Heart left ventricle (tissue), 16 donors: ENCODE measurements at regions not wholly inside any gene's neighbourhood (a gene's known extent, or its start where the extent isn't known, plus 50 kb on each side); places are given as distances from the start of the nearest gene placed in this dataset.

ENCODE experiments used
- ATAC-seq, 4 donors: fragments of 200-7000 bp; cut with Tn5 transposase; one replicate each; pipeline ENCODE4 v1.9.1; 2020 to 2022; ENCODE audit warnings: moderate library complexity in 4 of 4, mild to moderate bottlenecking in 3 of 4, moderate number of reproducible peaks in 1 of 4
- DNase-seq, 5 donors: peaks; one replicate each; pipeline ENCODE4 v3.0.0-alpha.2; 2020
- H3K27ac ChIP-seq, 12 donors: fragments of 200-600 bp; sonication (generic) in 4 of 12; one replicate each; pipeline versions ENCODE4 v1.5.0 to v1.8.0; 2016 to 2022; ENCODE audit warnings: mild to moderate bottlenecking in 2 of 12
- H3K27me3 ChIP-seq, 9 donors: fragments of 200-600 bp; sonication (generic) in 2 of 9; one replicate each; pipeline versions ENCODE4 v1.5.1 to v1.8.0; 2016 to 2022; ENCODE audit warnings: mild to moderate bottlenecking in 3 of 9
- H3K36me3 ChIP-seq, 9 donors: fragments of 200-600 bp; sonication (generic) in 2 of 9; one replicate each; pipeline versions ENCODE4 v1.5.0 to v1.8.0; 2018 to 2022; ENCODE audit warnings: mild to moderate bottlenecking in 2 of 9
- H3K4me1 ChIP-seq, 12 donors: fragments of 200-600 bp; sonication (generic) in 4 of 12; one replicate each; pipeline versions ENCODE4 v1.5.0 to v1.8.0; 2016 to 2022; ENCODE audit warnings: mild to moderate bottlenecking in 3 of 12
- H3K4me3 ChIP-seq, 12 donors: fragments of 200-600 bp; sonication (generic) in 4 of 12; one replicate each; pipeline versions ENCODE4 v1.5.0 to v1.8.0; 2017 to 2022; ENCODE audit warnings: mild to moderate bottlenecking in 9 of 12, moderate library complexity in 4 of 12
- H3K9me3 ChIP-seq, 12 donors: fragments of 200-600 bp; sonication (generic) in 4 of 12; one replicate each; pipeline versions ENCODE4 v1.5.0 to v1.8.0; 2016 to 2022; ENCODE audit warnings: mild to moderate bottlenecking in 1 of 12
- CTCF ChIP-seq, 12 donors: fragments of 200-600 bp; sonication (generic) in 4 of 12; IDR thresholded peaks; one replicate each; pipeline versions ENCODE4 v1.5.0 to v1.8.0; 2018 to 2022; ENCODE audit warnings: antibody characterized with exemption in 12 of 12, mild to moderate bottlenecking in 5 of 12
- POLR2A ChIP-seq, 2 donors: fragments of 450-650 bp; IDR thresholded peaks; one replicate each; pipeline ENCODE4 v1.6.1; 2017; ENCODE audit warnings: antibody characterized with exemption in 2 of 2, mild to moderate bottlenecking in 2 of 2, moderate library complexity in 2 of 2
- WGBS, 4 donors: extraction: QIAGEN DNeasy Blood & Tissue Kit in 2 of 4; methylation state at CpG; one replicate each; pipeline versions ENCODE4 v1.1.5 to v1.1.7; 2013 to 2018; 5-methylcytosine and 5-hydroxymethylcytosine counted together
- intact Hi-C, 10 donors: fragments of 100-400 bp; cut with DNase I; formaldehyde crosslinking; loops; one replicate each; pipeline versions ENCODE4 v1.11.1 to v1.14.2; 2022
- donor health status: ischemic (EF 13 %, LVEDD 7.1; RV severe dilation, severe dysfunction).
- donor health status: healthy with polysubstance abuse.
- donor health status: DM: no; HTN: yes; CAD: no.
- donor health status: DM: no; HTN: no; CAD: no.
- donor health status: ischemic (EF 25% LVEDD 6.9; RV normal size, moderate dysfunction).
- donor health status: ischemic (EF 25% LVEDD 5.7; RV mildly dilated, moderate dysfunction).
- donor health status: healthy.
- donor health status: DM: yes; HTN: yes; CAD: no.
- donor health status: ischemic (EF 35%, LVEDD 5.7; RV mildly dilated, moderate dysfunction).
- donor health status: nonischemic (EF 11% LVEDD 7.7; RV severe dilation, severe dysfunction).
- donor health status: DM: yes; HTN: yes; CAD: no.
- donor health status: PGD.
- donor health status: ischemic (EF 29% LVEDD 5.4; RV normal size, mild dysfunction).
- donor health status: nonischemic (EF 23%, LVEDD 6.1; RV moderate dilation, normal function).

DNA sequence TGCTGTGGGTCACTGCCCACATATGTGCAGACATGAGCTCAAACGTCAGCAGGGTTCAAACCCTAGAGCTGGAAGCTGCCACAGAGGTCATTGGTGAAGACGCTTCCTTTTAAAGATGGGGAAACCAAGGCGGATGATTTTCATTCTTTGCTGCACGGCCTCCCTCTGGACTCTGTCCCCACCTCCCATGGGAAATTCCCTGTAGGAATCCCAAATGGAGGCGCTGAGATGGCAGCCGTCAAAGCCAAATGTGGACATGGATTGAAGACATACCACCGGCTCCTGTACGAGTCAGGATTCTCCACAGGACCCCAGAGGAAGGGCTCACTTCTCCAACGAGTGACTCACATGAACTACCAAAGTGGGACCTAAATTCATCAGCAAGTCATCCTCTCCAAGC is 286.4 kb downstream of the CRLF2 start:
- H3K4me3 ChIP-seq, result no peak overlapping the region
- H3K9me3 ChIP-seq, result peaks cover 0 to 5% (median 0%) of the 10 kb centered on the region in 12 donors
- H3K27me3 ChIP-seq, result no peaks in the 10 kb centered on the region
- H3K4me1 ChIP-seq, result no peaks in the 10 kb centered on the region
- no peak for ATAC-seq
- no peaks in the 10 kb centered on the region for H3K36me3 ChIP-seq
- DNase-seq, result no peak
- intact Hi-C loops, result no loop called here
- no peak for TF ChIP-seq POLR2A (IDR thresholded peaks at IDR 0.05)
- TF ChIP-seq CTCF (IDR thresholded peaks at IDR 0.05), result no peak
- no peak overlapping the region for H3K27ac ChIP-seq
- 77 to 87% (median 83%) methylated on average over 9 of the region's 9 CpGs for WGBS, 4 donors

DNA sequence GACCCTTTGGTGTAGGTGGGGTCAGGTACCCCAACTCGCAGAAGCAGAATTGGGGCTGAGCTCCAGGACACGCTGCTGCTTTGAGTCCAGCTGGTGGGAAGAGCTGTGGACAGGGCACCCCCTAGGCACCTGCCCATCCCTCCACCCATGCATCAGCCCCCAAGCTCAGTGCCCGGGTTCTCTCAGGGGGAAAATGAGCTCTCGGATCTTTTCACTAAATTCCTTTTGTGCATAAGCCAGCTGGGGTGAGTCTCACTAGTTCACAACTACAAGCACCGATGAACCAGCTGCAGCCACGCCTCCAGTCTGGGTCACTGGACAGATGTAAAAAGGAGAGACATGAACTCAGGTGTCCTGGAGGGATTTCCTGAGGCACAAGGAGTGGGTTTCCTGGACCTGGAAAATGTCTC is 286.8 kb downstream of the CRLF2 start:
- no peak overlapping the region for H3K4me3 ChIP-seq
- ATAC-seq (no peak), DNase-seq (no peak)
- intact Hi-C loops, result no loop called here
- H3K27ac ChIP-seq, result no peak overlapping the region
- 84 to 87% (median 86%) methylated on average over 6 of the region's 6 CpGs for WGBS, 4 donors
- H3K4me1 ChIP-seq, result no peaks in the 10 kb centered on the region
- peaks cover 0 to 5% (median 0%) of the 10 kb centered on the region in 12 donors for H3K9me3 ChIP-seq
- no peak for TF ChIP-seq POLR2A (IDR thresholded peaks at IDR 0.05)
- TF ChIP-seq CTCF (IDR thresholded peaks at IDR 0.05), result no peak
- no peaks in the 10 kb centered on the region for H3K36me3 ChIP-seq
- H3K27me3 ChIP-seq, result no peaks in the 10 kb centered on the region

GRCh38 chrX:925094-925493 is 287.4 kb downstream of the CRLF2 start:
- intact Hi-C loops, result no loop called here
- Histone ChIP-seq H3K27ac (no peak overlapping the region), H3K36me3 (no peaks in the 10 kb centered on the region), H3K9me3 (peaks cover 0 to 5% (median 0%) of the 10 kb centered on the region in 12 donors), H3K4me3 (no peak overlapping the region), H3K4me1 (no peaks in the 10 kb centered on the region), H3K27me3 (no peaks in the 10 kb centered on the region)
- no peak for TF ChIP-seq CTCF (IDR thresholded peaks at IDR 0.05)
- TF ChIP-seq POLR2A (IDR thresholded peaks at IDR 0.05), result no peak
- 74 to 88% (median 81%) methylated on average over 2 of the region's 2 CpGs for WGBS, 4 donors
- ATAC-seq (no peak), DNase-seq (no peak)

- intact Hi-C loops, result no loop called here
- DNase-seq, result no peak
- Histone ChIP-seq H3K4me1 (no peaks in the 10 kb centered on the region), H3K27ac (no peak overlapping the region), H3K4me3 (no peak overlapping the region), H3K36me3 (no peaks in the 10 kb centered on the region), H3K9me3 (peaks cover 0 to 5% (median 0%) of the 10 kb centered on the region in 12 donors), H3K27me3 (no peaks in the 10 kb centered on the region)
- no peak for ATAC-seq
- WGBS, 4 donors, result 39 to 69% (median 57%) methylated on average over 2 of the region's 2 CpGs
- TF ChIP-seq POLR2A (IDR thresholded peaks at IDR 0.05), result no peak
- no peak for TF ChIP-seq CTCF (IDR thresholded peaks at IDR 0.05)
These were observed 288.4 kb downstream of the CRLF2 start for GRCh38 chrX:924017-924416.
